ENCODE measurements at regions not wholly inside any gene's neighbourhood (a gene's known extent, or its start where the extent isn't known, plus 50 kb on each side); places are given as distances from the start of the nearest gene placed in this dataset.

- TF ChIP-seq NPAS2 (CRISPR knock-in tag; IDR thresholded peaks at IDR 0.05; ENCODE audit: borderline replicate concordance) (no peak), ZNF302 (CRISPR knock-in tag; IDR thresholded peaks at IDR 0.05) (no peak), MAX (IDR thresholded peaks at IDR 0.05) (no peak), CTCF (IDR thresholded peaks at IDR 0.05) (no peak), CHD2 (IDR thresholded peaks at IDR 0.05; ENCODE audit: low read length, partially characterized antibody) (no peak), RAD21 (conservative IDR thresholded peaks at IDR 0.05 in 1 of 2, IDR thresholded peaks at IDR 0.05 in 1 of 2) (no peak), SREBF2 (IDR thresholded peaks at IDR 0.05) (no peak), BCL3 (IDR thresholded peaks at IDR 0.05) (no peak), E2F6 (IDR thresholded peaks at IDR 0.05; ENCODE audit: borderline replicate concordance, low read depth) (no peak)
Measured at GRCh38 chr18:66328296-66328878, 275.5 kb downstream of the CDH19 start.

Data from A549 (cell line).